NCI-H2029 treated with DMSO at 0.1 percent for 48 hours (cell line): ENCODE measurements at regions not wholly inside any gene's neighbourhood (a gene's known extent, or its start where the extent isn't known, plus 50 kb on each side); places are given as distances from the start of the nearest gene placed in this dataset.

Source experiments
- DNase-seq: peaks from one replicate; lab custom pipeline; 2025; lab: John Stamatoyannopoulos, UW

GRCh38 chr2:21438949-21439348, 315.2 kb downstream of the TDRD15 start:
- DNase-seq, result no peak

- no peak for DNase-seq
Measured at GRCh38 chr2:21441442-21441841, 317.7 kb downstream of the TDRD15 start.

DNA sequence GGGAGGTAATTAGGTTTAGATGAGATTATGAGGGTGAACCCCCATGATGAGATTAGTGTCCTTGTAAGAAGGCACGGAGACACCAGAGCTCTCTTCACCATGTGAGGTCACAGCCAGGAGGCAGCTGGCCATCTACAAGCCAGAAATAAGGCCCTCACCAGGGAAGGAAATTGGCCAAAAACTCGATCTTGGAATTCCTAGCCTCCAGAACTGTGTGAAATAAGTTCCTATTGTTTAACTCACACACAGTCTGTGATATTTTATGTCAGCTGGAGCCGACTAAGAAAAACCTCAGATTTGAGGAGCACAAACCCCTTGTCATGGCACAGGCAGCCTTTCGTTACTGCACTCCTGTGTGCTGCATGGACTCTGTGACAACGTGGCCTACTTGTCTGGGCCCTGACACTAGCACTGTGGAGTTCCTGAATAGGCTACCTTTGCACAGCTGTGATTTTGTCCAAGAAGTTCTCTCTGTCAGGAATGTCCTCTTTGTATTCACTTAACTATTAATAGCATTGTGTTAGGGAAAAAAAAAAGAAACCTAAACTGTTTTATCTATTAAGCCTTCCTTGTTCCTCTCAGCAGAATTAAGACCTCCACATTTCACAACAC, 319.8 kb downstream of the TDRD15 start:
- DNase-seq, result no peak

DNA sequence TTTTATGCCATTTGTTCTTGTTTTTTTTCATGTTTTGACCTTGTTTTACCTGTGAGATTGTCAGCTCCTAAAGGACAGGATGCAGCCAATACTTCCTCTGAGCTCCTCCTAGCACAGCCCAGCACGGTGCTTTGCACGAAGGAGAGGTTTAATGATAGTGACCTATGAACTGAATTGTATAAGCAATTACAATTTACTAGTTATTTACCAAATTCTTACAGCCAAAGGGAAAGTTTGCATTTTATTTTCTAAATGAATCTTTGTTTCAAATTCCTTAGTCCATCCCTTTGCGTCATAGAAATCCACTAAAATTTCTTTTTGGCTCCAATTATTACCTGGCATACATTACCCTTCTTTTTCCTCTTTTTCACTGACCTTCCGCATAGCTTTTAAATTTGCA, 326.1 kb downstream of the TDRD15 start:
- no peak for DNase-seq

DNA sequence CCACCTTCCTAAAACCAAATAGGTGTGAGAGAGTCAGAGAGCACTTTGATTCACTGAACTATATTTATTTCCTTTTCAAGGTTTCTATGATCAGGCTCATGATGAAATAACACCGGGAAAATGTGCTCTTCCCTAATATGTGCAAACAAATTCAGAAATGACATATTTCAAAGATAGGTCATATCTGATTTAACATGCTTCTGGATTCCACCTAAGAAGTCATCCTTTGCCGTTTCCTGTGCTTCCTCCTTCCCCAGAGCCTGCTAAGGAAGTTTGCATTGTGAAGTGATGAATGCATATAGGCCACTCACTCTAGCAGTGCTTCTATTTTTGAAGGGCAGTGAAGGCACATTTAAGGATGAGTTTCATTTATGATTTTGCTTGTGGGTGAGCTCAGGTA, 327.6 kb downstream of the TDRD15 start:
- no peak for DNase-seq

GRCh38 chr2:21452263-21452662, 328.5 kb downstream of the TDRD15 start:
- DNase-seq, result no peak

DNA sequence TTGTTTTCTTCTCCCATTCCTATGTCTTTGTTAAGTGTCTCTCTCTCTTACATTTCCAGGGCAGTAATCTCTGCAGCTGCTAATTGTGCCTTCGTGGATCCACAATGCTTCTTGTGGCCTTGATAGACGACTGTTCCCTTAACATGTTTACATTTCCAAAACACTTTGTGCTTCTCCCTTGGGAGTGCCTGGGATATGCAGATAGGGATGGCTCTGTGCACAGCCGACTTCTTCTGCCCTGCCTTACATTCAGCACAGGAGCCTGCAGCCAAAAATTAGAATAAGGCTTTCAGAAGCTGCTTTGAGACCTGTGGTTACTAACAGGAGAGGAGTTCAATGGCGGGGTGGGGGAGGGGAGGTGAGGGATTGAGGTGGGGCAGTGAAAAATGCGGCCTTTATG, 328.9 kb downstream of the TDRD15 start:
- no peak for DNase-seq

DNA sequence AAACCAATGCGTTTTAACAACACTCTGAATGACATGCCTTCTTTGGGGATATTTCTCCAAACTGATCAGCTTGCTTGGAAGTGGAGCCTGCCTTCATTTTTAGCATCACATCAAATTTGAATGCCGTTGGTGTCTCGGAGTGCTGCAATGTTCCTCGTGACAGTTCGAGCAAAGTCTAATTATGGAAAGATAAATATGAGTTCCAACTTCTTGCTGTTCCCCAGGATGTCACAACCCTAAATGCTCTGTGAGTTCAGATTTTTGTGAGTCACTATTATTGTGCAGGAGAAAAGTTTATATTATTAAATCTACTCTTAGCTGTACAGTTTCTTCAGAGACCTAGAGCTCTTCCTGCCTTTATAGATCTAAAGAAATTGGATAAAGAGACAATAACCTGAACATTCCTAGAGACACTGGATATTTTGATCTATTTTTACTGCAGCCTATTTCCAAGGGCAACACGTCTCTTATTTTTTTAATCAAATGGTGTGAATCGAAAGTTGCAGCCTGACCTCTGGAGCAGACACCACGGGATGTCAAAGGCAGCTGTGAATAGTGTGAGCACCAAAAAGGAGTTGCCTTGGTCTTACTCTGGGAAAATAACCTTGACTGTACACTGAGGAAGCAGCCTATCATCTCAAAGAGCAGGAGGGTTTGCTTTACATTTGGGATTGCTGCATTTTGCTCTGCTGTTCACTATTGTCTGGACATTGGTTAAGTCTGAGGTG, 330.1 kb downstream of the TDRD15 start:
- DNase-seq, result no peak

DNA sequence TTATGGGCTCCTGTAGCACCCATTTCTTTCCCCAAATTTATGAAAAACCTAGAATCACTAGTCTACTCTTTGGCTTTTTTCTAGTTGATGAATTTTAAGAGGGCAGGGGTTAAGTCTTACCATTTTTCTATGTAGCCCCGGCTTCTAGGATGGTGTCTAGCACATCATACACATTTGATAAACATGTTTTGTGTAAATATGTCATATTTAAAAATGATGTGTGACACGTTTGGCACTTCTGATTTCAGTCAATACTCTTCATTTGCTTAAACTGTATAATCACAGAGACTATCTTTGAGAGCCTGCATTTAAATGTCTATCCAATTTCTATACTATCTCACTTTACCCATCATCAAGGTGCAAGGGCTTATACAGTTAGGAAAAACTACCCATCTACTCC, 331.1 kb downstream of the TDRD15 start:
- DNase-seq, result no peak

DNA sequence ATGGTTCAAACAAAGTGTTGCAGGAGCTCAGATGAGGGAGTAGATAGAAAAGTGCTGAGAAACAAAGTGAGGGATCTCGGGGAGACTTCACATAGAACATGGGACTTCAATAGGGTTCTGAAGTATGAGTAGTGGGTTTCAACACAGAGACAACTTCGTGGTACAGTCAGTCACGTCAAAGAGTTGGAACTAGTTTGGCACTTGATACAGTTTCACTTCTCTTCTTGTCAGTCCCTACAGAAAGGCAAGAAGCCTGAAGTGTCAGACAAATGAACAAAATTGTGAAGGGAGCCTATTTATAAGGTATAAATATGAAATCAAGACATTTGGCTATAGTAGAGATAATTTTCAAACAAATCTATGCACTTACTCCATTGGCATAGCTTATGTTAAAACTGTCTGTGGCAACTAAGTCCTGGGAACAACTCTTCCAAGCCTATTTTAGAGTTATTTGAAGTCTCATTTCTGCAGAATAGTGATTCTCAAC, 338.0 kb downstream of the TDRD15 start:
- no peak for DNase-seq

- DNase-seq, result no peak
Measured at GRCh38 chr2:21466341-21466927, 342.7 kb downstream of the TDRD15 start.

GRCh38 chr2:21467280-21467818, 343.6 kb downstream of the TDRD15 start:
- DNase-seq, result no peak

DNA sequence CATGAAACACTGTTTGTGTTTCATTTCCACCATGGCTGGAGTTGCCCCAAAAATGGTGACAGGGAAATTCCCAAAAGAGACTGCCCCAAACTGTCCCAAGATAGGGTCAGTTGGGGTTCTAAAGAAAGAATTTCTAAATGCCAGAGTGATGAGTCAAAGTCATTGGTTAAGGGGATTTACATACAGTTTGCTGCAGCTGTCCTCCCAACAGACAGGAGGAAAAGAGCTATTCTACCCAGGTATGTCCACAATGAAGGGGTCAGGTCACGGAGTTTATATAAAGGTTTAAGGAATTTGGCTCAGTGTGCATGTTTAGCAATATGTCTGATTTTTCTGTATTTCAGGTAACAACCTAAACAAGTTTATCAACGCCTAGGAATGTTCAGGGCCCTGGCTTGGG, 344.1 kb downstream of the TDRD15 start:
- DNase-seq, result no peak

- no peak for DNase-seq
Measured at GRCh38 chr2:21468624-21469023, 344.9 kb downstream of the TDRD15 start.

- DNase-seq, result no peak
Measured at GRCh38 chr2:21469158-21469557, 345.4 kb downstream of the TDRD15 start.

- no peak for DNase-seq
Measured at GRCh38 chr2:21469564-21469963, 345.8 kb downstream of the TDRD15 start.

DNA sequence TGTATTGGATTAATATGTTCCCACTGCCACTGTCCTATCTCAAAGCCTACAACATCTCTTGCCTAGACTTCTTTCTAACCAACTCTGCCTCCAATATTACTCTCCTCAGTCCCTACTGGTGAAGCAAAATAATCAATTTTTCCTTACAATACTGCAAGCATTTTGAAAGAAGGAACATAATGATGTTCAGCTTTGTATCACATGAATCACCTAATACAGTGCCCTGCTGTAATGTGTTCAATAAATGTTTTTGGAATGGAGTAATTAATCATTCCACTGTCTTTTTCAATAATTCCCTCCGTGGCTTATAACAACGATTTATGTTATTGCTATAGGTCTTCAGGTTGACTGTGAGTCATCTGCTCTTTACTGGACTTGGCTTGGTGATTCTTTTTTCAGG, 356.4 kb downstream of the TDRD15 start:
- no peak for DNase-seq

GRCh38 chr2:21484643-21485042, 360.9 kb downstream of the TDRD15 start:
- no peak for DNase-seq

DNA sequence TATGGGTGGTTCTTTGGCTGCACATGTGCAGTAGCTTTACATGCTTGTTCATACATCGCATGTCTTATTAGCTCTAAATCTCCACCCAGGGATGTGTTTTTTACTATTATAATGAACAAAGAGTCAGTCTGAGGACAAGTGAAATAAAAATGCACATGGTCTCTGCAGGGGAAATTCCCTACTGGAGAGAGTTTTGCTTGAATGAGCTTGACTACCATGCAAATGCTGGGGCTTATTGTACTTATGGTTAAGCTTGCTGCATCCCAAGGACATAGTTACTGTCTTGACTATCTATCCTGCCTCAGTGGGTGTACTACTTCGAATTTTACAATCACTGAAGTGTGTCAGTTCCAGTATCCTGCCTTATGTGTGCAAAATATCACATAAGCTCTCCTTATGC, 362.7 kb downstream of the TDRD15 start:
- no peak for DNase-seq

GRCh38 chr2:21489080-21489479, 365.3 kb downstream of the TDRD15 start:
- DNase-seq, result no peak

DNA sequence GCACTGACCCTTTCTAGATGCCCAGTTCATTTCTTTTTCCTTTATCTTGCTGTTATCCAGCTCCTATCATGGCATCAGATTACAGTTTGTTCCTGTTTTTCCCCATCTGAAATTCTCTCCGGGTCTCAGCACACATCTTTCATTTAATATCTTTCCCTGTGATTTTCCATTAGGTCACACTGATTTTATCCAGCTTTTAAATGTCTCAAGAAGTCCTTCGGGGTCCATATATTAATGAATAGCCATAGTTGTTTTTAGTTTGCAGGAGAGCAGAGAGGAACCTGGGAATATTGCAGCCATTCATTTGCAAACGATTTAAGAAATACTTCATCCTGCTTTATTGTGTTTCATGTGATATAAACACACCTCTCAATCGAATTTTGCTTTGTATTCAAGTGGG, 374.2 kb downstream of the TDRD15 start:
- no peak for DNase-seq

DNA sequence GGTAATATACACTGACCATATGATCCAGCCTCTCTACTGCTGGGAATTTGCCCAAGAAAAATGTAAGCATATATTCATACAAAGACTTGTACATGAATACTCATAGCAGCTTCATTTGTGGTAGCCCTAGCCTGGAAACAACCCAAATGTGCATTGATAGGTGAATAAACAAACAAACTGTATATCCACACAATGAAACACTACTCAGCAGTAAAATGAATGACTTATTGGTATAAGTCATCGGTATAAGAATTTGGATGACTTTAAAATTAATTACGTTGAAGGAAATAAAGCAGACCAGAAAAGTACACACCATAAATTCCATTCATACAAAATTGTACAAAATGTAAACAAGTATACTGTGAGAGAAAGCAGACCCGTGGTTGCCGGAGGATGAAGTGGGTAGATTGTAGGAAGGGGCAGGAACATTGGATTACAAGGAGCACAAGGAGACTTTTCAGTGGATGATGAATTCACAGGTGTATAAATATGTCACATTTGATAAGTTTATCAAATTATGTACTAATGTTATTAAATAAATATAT, 376.7 kb downstream of the TDRD15 start:
- no peak for DNase-seq
